Smooth muscle cell (in vitro differentiated cells): ENCODE measurements at regions not wholly inside any gene's neighbourhood (a gene's known extent, or its start where the extent isn't known, plus 50 kb on each side); places are given as distances from the start of the nearest gene placed in this dataset.

Experiments used
- DNase-seq: peaks from one replicate; lab custom pipeline; 2025; ENCODE audit not compliant: unreplicated experiment; lab: John Stamatoyannopoulos, UW
- H2AFZ ChIP-seq: fragments of 200-600 bp; sonication (generic); 2 replicates; pipeline ENCODE4 v1.6.0; 2016; ENCODE audit warnings: antibody characterized with exemption, low read depth, mild to moderate bottlenecking
- H3F3A ChIP-seq: fragments of 200-600 bp; sonication (generic); 2 replicates; pipeline ENCODE4 v1.6.0; 2017; ENCODE audit warnings: antibody characterized with exemption, low read depth
- H3K27ac ChIP-seq: fragments of 200-600 bp; sonication (generic); 2 replicates; pipeline ENCODE4 v1.5.1; 2016; ENCODE audit warnings: low read depth, mild to moderate bottlenecking
- H3K27me3 ChIP-seq: fragments of 200-600 bp; sonication (generic); 2 replicates; pipeline ENCODE4 v1.6.1; 2016; ENCODE audit warnings: low read depth, mild to moderate bottlenecking
- H3K36me3 ChIP-seq: fragments of 200-600 bp; sonication (generic); 2 replicates; pipeline ENCODE4 v1.5.1; 2016; ENCODE audit warnings: low read depth
- H3K4me1 ChIP-seq: fragments of 200-600 bp; sonication (generic); 2 replicates; pipeline ENCODE4 v1.5.1; 2016; ENCODE audit warnings: low read depth
- H3K4me2 ChIP-seq: fragments of 200-600 bp; sonication (generic); 2 replicates; pipeline ENCODE4 v1.6.0; 2016; ENCODE audit warnings: mild to moderate bottlenecking
- H3K4me3 ChIP-seq: fragments of 200-600 bp; sonication (generic); 2 replicates; pipeline ENCODE4 v1.5.1; 2016; ENCODE audit warnings: mild to moderate bottlenecking
- H3K79me2 ChIP-seq: fragments of 200-600 bp; sonication (generic); 2 replicates; pipeline ENCODE4 v1.6.0; 2016; ENCODE audit warnings: low read depth, mild to moderate bottlenecking
- H3K9ac ChIP-seq: fragments of 200-600 bp; sonication (generic); 2 replicates; pipeline ENCODE4 v1.6.0; 2016; ENCODE audit warnings: low read depth
- H3K9me3 ChIP-seq: fragments of 200-600 bp; sonication (generic); replicated peaks from 2 replicates; pipeline ENCODE4 v1.5.1; 2016; ENCODE audit warnings: low read depth
- H4K20me1 ChIP-seq: fragments of 200-600 bp; sonication (generic); 2 replicates; pipeline ENCODE4 v1.6.0; 2016; ENCODE audit warnings: low read depth
- WGBS: methylation state at CpG from one replicate; pipeline ENCODE4 v1.1.7; 2016; ENCODE audit warnings: low lambda C conversion rate; 5-methylcytosine and 5-hydroxymethylcytosine counted together
- TF ChIP-seq, protein P1 (sequence below): fragments of 200-600 bp; sonication (generic); IDR thresholded peaks from 2 replicates; pipeline ENCODE4 v1.5.1; 2017; ENCODE audit warnings: borderline replicate concordance, mild to moderate bottlenecking, antibody characterized with exemption; ENCODE audit not compliant: insufficient read depth, poor library complexity, severe bottlenecking

- no peaks in the 10 kb centered on the region for H3K9me3 ChIP-seq
- H3K27ac ChIP-seq: no peak overlapping the region
- no peak for DNase-seq
- no peaks in the 10 kb centered on the region for H3K4me1 ChIP-seq
- no peaks in the 10 kb centered on the region for H3K79me2 ChIP-seq
- H3F3A ChIP-seq: no peaks in the 10 kb centered on the region
- TF ChIP-seq, protein P1, sequence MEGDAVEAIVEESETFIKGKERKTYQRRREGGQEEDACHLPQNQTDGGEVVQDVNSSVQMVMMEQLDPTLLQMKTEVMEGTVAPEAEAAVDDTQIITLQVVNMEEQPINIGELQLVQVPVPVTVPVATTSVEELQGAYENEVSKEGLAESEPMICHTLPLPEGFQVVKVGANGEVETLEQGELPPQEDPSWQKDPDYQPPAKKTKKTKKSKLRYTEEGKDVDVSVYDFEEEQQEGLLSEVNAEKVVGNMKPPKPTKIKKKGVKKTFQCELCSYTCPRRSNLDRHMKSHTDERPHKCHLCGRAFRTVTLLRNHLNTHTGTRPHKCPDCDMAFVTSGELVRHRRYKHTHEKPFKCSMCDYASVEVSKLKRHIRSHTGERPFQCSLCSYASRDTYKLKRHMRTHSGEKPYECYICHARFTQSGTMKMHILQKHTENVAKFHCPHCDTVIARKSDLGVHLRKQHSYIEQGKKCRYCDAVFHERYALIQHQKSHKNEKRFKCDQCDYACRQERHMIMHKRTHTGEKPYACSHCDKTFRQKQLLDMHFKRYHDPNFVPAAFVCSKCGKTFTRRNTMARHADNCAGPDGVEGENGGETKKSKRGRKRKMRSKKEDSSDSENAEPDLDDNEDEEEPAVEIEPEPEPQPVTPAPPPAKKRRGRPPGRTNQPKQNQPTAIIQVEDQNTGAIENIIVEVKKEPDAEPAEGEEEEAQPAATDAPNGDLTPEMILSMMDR: peak; percentile 18
- H3K4me2 ChIP-seq: no peak overlapping the region
- no peaks in the 10 kb centered on the region for H3K27me3 ChIP-seq
- no peaks in the 10 kb centered on the region for H3K36me3 ChIP-seq
- H3K9ac ChIP-seq: no peak overlapping the region
- H3K4me3 ChIP-seq: no peak overlapping the region
- H2AFZ ChIP-seq: no peak overlapping the region
- no peaks in the 10 kb centered on the region for H4K20me1 ChIP-seq
These were observed 842.2 kb upstream of the MAP3K7 start for GRCh38 chr6:91428953-91429560.

GRCh38 chr6:91428296-91428695 lies 841.4 kb upstream of the MAP3K7 start:
- no peak for DNase-seq
- H3K4me2 ChIP-seq: no peak overlapping the region
- H3K4me3 ChIP-seq: no peak overlapping the region
- H3K27me3 ChIP-seq: no peaks in the 10 kb centered on the region
- H3K9me3 ChIP-seq: no peaks in the 10 kb centered on the region
- H3K79me2 ChIP-seq: no peaks in the 10 kb centered on the region
- TF ChIP-seq, protein P1: no peak
- H3K4me1 ChIP-seq: no peaks in the 10 kb centered on the region
- H3K9ac ChIP-seq: no peak overlapping the region
- H3F3A ChIP-seq: no peaks in the 10 kb centered on the region
- whole genome bisulfite sequencing: 85% methylated on average over 3 of the region's 3 CpGs
- H3K27ac ChIP-seq: no peak overlapping the region
- no peaks in the 10 kb centered on the region for H4K20me1 ChIP-seq
- no peaks in the 10 kb centered on the region for H3K36me3 ChIP-seq
- no peak overlapping the region for H2AFZ ChIP-seq

DNA sequence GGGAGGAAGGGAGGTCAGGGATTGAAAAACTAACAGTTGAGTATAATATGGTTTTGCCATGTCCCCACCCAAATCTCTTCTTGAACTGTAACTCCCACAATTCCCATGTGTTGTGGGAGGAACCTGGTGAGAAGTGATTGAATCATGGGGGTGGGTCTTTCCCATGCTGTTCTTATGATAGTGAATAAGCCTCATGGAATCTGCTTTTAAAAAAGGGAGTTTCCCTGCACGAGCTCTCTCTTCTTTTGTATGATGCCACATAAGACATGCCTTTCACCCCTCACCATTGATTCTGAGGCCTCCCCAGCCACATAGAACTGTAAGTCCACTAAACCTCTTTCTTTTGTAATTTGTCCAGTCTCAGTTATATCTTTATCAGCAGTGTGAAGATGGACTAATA lies 833.4 kb upstream of the MAP3K7 start:
- Histone ChIP-seq H3K27ac (no peak overlapping the region), H3K4me1 (peaks cover 3% of the 10 kb centered on the region), H3K4me2 (no peak overlapping the region), H3F3A (no peaks in the 10 kb centered on the region), H3K4me3 (no peak overlapping the region), H3K27me3 (no peaks in the 10 kb centered on the region), H4K20me1 (no peaks in the 10 kb centered on the region), H3K79me2 (no peaks in the 10 kb centered on the region), H3K9me3 (no peaks in the 10 kb centered on the region), H3K9ac (no peak overlapping the region), H3K36me3 (no peaks in the 10 kb centered on the region), H2AFZ (no peak overlapping the region)
- TF ChIP-seq, protein P1: no peak
- no peak for DNase-seq
- WGBS: 82% methylated on average over 1 of the region's 1 CpG

DNA sequence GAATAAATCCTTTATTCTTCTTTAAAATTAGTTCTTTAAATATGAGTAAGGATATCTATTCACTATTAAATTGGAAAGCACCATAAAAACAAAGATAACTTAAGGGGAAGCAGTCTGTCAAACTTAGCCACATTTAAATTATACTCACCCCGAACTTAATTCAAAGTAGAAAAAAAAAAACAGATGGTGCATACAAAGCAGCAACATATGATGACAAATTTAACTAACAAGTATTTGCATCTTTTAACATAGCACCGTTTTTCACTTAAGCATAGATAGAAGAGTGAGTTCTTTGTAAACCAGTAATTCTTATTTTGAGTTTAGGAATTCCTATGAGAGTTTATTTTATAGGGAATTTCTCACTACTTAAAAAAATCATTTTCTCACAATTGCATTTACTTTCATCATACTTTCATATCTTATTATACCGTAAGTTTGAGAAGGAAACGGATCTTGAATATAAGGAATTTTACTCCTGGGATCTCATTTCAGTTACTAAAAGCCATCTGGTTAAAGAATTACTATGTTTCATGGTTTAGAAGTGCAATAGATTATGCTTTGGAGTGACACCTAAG lies 828.2 kb upstream of the MAP3K7 start:
- Histone ChIP-seq H3K27me3 (no peaks in the 10 kb centered on the region), H3K27ac (no peak overlapping the region), H3K36me3 (no peaks in the 10 kb centered on the region), H3K79me2 (no peaks in the 10 kb centered on the region), H3K4me3 (no peak overlapping the region), H3K9me3 (no peaks in the 10 kb centered on the region), H2AFZ (no peak overlapping the region), H3F3A (no peaks in the 10 kb centered on the region), H3K9ac (no peak overlapping the region), H3K4me1 (peaks cover 3% of the 10 kb centered on the region), H4K20me1 (no peaks in the 10 kb centered on the region), H3K4me2 (no peak overlapping the region)
- WGBS: 90% methylated on average over 4 of the region's 4 CpGs
- TF ChIP-seq, protein P1: no peak
- DNase-seq: no peak
